ENCODE measurements at regions not wholly inside any gene's neighbourhood (a gene's known extent, or its start where the extent isn't known, plus 50 kb on each side); places are given as distances from the start of the nearest gene placed in this dataset.

DNA sequence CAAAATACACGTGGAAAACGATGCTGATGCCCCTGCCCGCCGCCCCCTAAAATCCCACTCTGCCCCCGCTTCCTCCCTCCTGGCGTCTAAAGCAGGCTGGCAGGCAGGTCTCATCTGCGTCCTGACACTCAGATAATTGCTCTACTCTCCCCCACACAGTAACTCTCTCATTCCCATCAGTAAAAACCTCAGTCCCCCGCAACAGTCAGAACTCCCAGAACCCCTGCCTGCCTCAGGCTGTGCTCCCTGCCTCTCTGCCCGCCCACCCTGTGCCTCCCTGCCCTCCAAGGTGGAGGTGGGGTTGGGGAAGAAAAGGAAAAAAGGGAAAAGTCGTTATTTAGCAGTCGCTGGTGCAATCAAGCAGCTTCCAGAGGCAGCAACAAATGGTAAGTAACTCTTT is 473.7 kb downstream of the EFNB2 start:
- Histone ChIP-seq H3K4me3 (no peak overlapping the region), H3K36me3 (ENCODE audit: insufficient read depth, low read length) (no peaks in the 10 kb centered on the region), H3K27ac (no peak overlapping the region), H3K9ac (ENCODE audit: insufficient read length) (no peak overlapping the region), H3K9me3 (ENCODE audit: low read depth, low read length) (no peaks in the 10 kb centered on the region)
- no peak for DNase-seq (ENCODE audit: low read depth, low spot score)
- TF ChIP-seq EZH2 (IDR thresholded peaks at IDR 0.05) = no peak
- TF ChIP-seq POLR2AphosphoS5 (IDR thresholded peaks at IDR 0.05; ENCODE audit: borderline replicate concordance, low read depth, low read length) = no peak
- no peak for TF ChIP-seq FOXP2 (optimal IDR thresholded peaks at IDR 0.05; ENCODE audit: control extremely low read depth, extremely low read length, insufficient read depth)

- TF ChIP-seq FOXP2 (optimal IDR thresholded peaks at IDR 0.05; ENCODE audit: control extremely low read depth, extremely low read length, insufficient read depth) = no peak
- no peak for TF ChIP-seq POLR2AphosphoS5 (IDR thresholded peaks at IDR 0.05; ENCODE audit: borderline replicate concordance, low read depth, low read length)
- TF ChIP-seq EZH2 (IDR thresholded peaks at IDR 0.05) = no peak
- H3K4me3 ChIP-seq = no peak overlapping the region
Observed at GRCh38 chr13:106056851-106057250, 478.6 kb downstream of the EFNB2 start.

DNA sequence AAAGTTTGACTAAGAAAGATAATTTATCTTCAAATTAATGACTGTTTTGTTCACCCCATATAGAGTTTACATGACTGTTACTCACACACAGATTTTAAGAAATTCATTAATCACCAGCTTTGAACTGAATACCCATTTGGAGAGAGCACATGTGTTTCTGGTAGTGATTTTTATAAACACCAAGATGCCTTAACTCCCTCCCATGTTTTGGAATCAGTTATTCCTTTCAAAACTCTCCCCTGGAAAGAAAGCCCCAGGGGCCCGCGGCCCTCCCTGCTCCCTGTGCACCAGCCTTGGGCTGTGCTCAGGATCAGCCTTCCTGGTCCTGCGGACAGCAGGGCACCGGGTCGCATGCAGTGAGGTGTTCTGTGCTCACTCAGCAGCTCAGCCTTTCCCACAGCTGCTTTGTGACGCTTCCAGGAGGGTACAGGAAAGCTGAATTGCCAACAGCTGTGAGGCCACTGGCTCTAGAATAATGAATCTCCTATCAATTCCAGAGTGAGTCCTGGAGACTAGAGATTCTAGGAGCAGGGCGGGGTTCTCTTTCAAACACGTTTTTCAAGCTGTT is 483.2 kb downstream of the EFNB2 start:
- H3K36me3 ChIP-seq (ENCODE audit: insufficient read depth, low read length) = no peaks in the 10 kb centered on the region
- H3K4me3 ChIP-seq = no peak overlapping the region
- H3K27ac ChIP-seq = no peak overlapping the region
- H3K9ac ChIP-seq (ENCODE audit: insufficient read length) = no peak overlapping the region
- no peaks in the 10 kb centered on the region for H3K9me3 ChIP-seq (ENCODE audit: low read depth, low read length)
- no peak for TF ChIP-seq EZH2 (IDR thresholded peaks at IDR 0.05)
- TF ChIP-seq FOXP2 (optimal IDR thresholded peaks at IDR 0.05; ENCODE audit: control extremely low read depth, extremely low read length, insufficient read depth) = no peak
- TF ChIP-seq POLR2AphosphoS5 (IDR thresholded peaks at IDR 0.05; ENCODE audit: borderline replicate concordance, low read depth, low read length) = no peak
- no peak for DNase-seq (ENCODE audit: low read depth, low spot score)

More at GRCh38 chr13:106056851-106057250, 478.6 kb downstream of the EFNB2 start:
- no peak for DNase-seq (ENCODE audit: low read depth, low spot score)
- no peaks in the 10 kb centered on the region for H3K9me3 ChIP-seq (ENCODE audit: low read depth, low read length)
- H3K36me3 ChIP-seq (ENCODE audit: insufficient read depth, low read length) = no peaks in the 10 kb centered on the region
- no peak overlapping the region for H3K27ac ChIP-seq
- no peak overlapping the region for H3K9ac ChIP-seq (ENCODE audit: insufficient read length)

- Histone ChIP-seq H3K27ac (no peak overlapping the region), H3K36me3 (ENCODE audit: insufficient read depth, low read length) (no peaks in the 10 kb centered on the region), H3K4me3 (no peak overlapping the region), H3K9ac (ENCODE audit: insufficient read length) (no peak overlapping the region), H3K9me3 (ENCODE audit: low read depth, low read length) (no peaks in the 10 kb centered on the region)
- DNase-seq (ENCODE audit: low read depth, low spot score) = no peak
- TF ChIP-seq POLR2AphosphoS5 (IDR thresholded peaks at IDR 0.05; ENCODE audit: borderline replicate concordance, low read depth, low read length) (no peak), EZH2 (IDR thresholded peaks at IDR 0.05) (no peak), FOXP2 (optimal IDR thresholded peaks at IDR 0.05; ENCODE audit: control extremely low read depth, extremely low read length, insufficient read depth) (no peak)
Observed at GRCh38 chr13:106049171-106049570, 486.3 kb downstream of the EFNB2 start.

- Histone ChIP-seq H3K36me3 (ENCODE audit: insufficient read depth, low read length) (no peaks in the 10 kb centered on the region), H3K4me3 (no peak overlapping the region), H3K9ac (ENCODE audit: insufficient read length) (no peak overlapping the region), H3K9me3 (ENCODE audit: low read depth, low read length) (no peaks in the 10 kb centered on the region), H3K27ac (no peak overlapping the region)
- DNase-seq (ENCODE audit: low read depth, low spot score) = no peak
- TF ChIP-seq EZH2 (IDR thresholded peaks at IDR 0.05) (no peak), POLR2AphosphoS5 (IDR thresholded peaks at IDR 0.05; ENCODE audit: borderline replicate concordance, low read depth, low read length) (no peak), FOXP2 (optimal IDR thresholded peaks at IDR 0.05; ENCODE audit: control extremely low read depth, extremely low read length, insufficient read depth) (no peak)
Observed at GRCh38 chr13:106048386-106048785, 487.1 kb downstream of the EFNB2 start.

- no peak for DNase-seq (ENCODE audit: low read depth, low spot score)
- Histone ChIP-seq H3K27ac (no peak overlapping the region), H3K4me3 (no peak overlapping the region), H3K9ac (ENCODE audit: insufficient read length) (no peak overlapping the region), H3K36me3 (ENCODE audit: insufficient read depth, low read length) (no peaks in the 10 kb centered on the region), H3K9me3 (ENCODE audit: low read depth, low read length) (no peaks in the 10 kb centered on the region)
- TF ChIP-seq EZH2 (IDR thresholded peaks at IDR 0.05) (no peak), FOXP2 (optimal IDR thresholded peaks at IDR 0.05; ENCODE audit: control extremely low read depth, extremely low read length, insufficient read depth) (no peak), POLR2AphosphoS5 (IDR thresholded peaks at IDR 0.05; ENCODE audit: borderline replicate concordance, low read depth, low read length) (no peak)
Observed at GRCh38 chr13:106047859-106048258, 487.6 kb downstream of the EFNB2 start.

DNA sequence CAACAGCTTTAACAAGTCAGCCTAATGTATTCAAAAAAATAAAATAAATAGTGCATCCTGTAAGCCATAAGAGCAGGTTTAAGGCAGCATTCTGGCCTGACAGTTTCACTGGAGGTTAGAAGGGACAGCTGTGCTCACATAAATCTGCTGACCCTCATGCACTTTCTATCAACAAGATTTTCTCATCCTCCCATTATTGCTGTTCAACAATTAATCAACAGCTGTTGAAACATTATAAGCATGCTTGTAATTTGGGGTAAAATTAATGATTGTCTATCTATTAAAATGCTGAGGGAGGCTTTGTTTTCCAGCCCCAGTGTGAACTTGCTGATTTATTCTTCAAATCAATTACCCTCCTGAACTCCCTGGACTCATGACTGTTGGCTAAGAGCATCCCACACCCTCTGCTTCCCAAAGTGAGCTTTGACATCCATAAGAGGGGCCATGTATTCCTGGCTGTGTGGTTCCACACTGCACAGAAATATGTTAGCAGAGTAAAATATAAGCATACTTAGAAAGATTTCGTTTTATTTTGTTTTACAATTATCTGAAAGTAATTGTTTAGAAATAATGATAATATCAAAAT is 492.4 kb downstream of the EFNB2 start:
- no peaks in the 10 kb centered on the region for H3K36me3 ChIP-seq (ENCODE audit: insufficient read depth, low read length)
- no peak overlapping the region for H3K4me3 ChIP-seq
- DNase-seq (ENCODE audit: low read depth, low spot score) = no peak
- H3K9me3 ChIP-seq (ENCODE audit: low read depth, low read length) = no peaks in the 10 kb centered on the region
- no peak overlapping the region for H3K9ac ChIP-seq (ENCODE audit: insufficient read length)
- TF ChIP-seq FOXP2 (optimal IDR thresholded peaks at IDR 0.05; ENCODE audit: control extremely low read depth, extremely low read length, insufficient read depth) (no peak), EZH2 (IDR thresholded peaks at IDR 0.05) (no peak), POLR2AphosphoS5 (IDR thresholded peaks at IDR 0.05; ENCODE audit: borderline replicate concordance, low read depth, low read length) (no peak)
- no peak overlapping the region for H3K27ac ChIP-seq

- no peak overlapping the region for H3K9ac ChIP-seq (ENCODE audit: insufficient read length)
- DNase-seq (ENCODE audit: low read depth, low spot score) = no peak
- TF ChIP-seq POLR2AphosphoS5 (IDR thresholded peaks at IDR 0.05; ENCODE audit: borderline replicate concordance, low read depth, low read length) (no peak), EZH2 (IDR thresholded peaks at IDR 0.05) (no peak), FOXP2 (optimal IDR thresholded peaks at IDR 0.05; ENCODE audit: control extremely low read depth, extremely low read length, insufficient read depth) (no peak)
- no peaks in the 10 kb centered on the region for H3K36me3 ChIP-seq (ENCODE audit: insufficient read depth, low read length)
- no peak overlapping the region for H3K27ac ChIP-seq
- no peaks in the 10 kb centered on the region for H3K9me3 ChIP-seq (ENCODE audit: low read depth, low read length)
- H3K4me3 ChIP-seq = no peak overlapping the region
Observed at GRCh38 chr13:106041445-106041844, 494.0 kb downstream of the EFNB2 start.

DNA sequence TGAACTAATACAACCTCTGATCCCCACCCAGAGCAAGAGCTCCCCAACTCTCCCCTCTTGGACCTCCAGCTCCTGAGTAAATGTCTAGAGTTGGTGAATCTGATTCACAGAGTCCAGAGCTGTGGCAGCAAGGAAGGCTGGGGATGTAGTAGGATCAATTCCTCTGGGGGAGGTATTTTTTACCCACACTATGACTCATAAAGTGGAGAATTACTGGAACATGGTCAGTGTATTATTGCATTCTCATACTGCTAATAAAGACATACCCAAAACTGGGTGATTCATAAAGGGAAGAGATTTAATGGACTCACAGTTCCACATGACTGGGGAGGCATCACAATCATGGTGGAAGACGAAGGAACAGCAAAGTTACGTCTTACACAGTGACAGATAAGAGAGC is 496.7 kb downstream of the EFNB2 start:
- H3K9me3 ChIP-seq (ENCODE audit: low read depth, low read length) = no peaks in the 10 kb centered on the region
- H3K4me3 ChIP-seq = no peak overlapping the region
- DNase-seq (ENCODE audit: low read depth, low spot score) = no peak
- H3K9ac ChIP-seq (ENCODE audit: insufficient read length) = no peak overlapping the region
- no peaks in the 10 kb centered on the region for H3K36me3 ChIP-seq (ENCODE audit: insufficient read depth, low read length)
- TF ChIP-seq FOXP2 (optimal IDR thresholded peaks at IDR 0.05; ENCODE audit: control extremely low read depth, extremely low read length, insufficient read depth) (no peak), POLR2AphosphoS5 (IDR thresholded peaks at IDR 0.05; ENCODE audit: borderline replicate concordance, low read depth, low read length) (no peak), EZH2 (IDR thresholded peaks at IDR 0.05) (no peak)
- H3K27ac ChIP-seq = no peak overlapping the region

Data from SK-N-MC (cell line).